Myocyte (in vitro differentiated cells): ENCODE measurements at regions not wholly inside any gene's neighbourhood (a gene's known extent, or its start where the extent isn't known, plus 50 kb on each side); places are given as distances from the start of the nearest gene placed in this dataset.
"Not testable (repeated sequence)": the region's sequence is repeated elsewhere in the genome, so short reads cannot be mapped to it uniquely, and the experiment has no call there.

Experiments
- DNase-seq: peaks from one replicate; pipeline ENCODE4 v3.0.0-alpha.2; 2012; ENCODE audit warnings: low read depth

GRCh38 chr7:27032839-27033238, 63.0 kb downstream of the HOXA1 start:
- DNase-seq: peak; percentile 61

- DNase-seq: peak; percentile 73
Measured at GRCh38 chr7:27031289-27032172, 64.3 kb downstream of the HOXA1 start.

DNA sequence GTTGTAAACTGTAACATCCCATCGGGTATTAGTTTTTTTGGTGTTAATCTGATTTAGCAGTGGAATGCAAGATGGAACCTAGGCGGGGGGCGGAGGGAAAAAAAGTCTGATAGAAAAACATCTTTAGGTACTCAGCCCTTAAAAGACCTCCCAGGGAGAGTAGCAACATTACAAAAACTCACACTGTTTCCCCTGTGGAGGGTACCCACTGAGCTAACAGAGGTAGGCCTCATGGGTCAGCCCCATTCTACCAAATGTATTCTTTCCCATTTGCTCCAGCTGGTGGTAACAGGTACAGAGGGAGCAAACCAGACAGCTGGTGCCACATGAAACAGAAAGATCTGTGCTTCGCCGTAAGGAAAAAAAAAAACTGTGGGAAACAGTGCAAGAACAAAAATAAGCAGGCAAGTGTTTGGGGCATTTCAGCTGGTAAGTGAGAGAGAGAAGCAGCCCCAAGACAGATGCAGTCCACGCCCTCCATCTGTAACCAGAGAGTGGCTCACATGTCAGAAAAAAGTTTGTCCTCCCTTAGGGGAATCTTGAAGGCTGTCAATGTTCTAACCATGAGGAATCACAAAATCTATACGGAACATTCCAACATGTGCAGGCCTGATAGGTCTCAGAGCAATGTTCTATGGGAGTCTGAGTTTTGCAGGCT, 65.3 kb downstream of the HOXA1 start:
- DNase-seq: peak; percentile 71

DNA sequence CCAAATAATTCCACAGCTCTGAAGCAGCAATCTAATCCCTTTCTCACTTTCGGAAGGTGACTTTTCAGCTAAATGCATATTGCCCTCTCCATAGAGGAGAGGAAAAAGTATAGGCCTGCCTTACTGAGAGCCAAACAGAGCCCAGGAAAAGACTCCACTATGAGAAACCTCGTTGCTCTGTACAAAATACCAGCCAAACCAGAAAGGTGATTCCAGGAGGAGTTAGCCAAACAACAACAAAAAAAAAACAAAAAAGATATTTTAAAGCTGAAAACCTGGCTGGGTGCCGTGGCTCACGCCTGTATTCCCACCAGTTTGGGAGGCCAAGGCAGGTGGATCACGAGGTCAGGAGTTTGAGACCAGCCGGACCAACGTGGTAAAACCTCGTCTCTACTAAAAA, 70.5 kb downstream of the HOXA1 start:
- DNase-seq: no peak

- no peak for DNase-seq
Measured at GRCh38 chr7:27010068-27010467, 85.7 kb downstream of the HOXA1 start.

GRCh38 chr7:27000496-27000895, 95.3 kb downstream of the HOXA1 start:
- no peak for DNase-seq

GRCh38 chr7:26998284-26998683, 97.5 kb downstream of the HOXA1 start:
- not testable (repeated sequence) for DNase-seq

GRCh38 chr7:26995666-26996065, 100.1 kb downstream of the HOXA1 start:
- no peak for DNase-seq

DNA sequence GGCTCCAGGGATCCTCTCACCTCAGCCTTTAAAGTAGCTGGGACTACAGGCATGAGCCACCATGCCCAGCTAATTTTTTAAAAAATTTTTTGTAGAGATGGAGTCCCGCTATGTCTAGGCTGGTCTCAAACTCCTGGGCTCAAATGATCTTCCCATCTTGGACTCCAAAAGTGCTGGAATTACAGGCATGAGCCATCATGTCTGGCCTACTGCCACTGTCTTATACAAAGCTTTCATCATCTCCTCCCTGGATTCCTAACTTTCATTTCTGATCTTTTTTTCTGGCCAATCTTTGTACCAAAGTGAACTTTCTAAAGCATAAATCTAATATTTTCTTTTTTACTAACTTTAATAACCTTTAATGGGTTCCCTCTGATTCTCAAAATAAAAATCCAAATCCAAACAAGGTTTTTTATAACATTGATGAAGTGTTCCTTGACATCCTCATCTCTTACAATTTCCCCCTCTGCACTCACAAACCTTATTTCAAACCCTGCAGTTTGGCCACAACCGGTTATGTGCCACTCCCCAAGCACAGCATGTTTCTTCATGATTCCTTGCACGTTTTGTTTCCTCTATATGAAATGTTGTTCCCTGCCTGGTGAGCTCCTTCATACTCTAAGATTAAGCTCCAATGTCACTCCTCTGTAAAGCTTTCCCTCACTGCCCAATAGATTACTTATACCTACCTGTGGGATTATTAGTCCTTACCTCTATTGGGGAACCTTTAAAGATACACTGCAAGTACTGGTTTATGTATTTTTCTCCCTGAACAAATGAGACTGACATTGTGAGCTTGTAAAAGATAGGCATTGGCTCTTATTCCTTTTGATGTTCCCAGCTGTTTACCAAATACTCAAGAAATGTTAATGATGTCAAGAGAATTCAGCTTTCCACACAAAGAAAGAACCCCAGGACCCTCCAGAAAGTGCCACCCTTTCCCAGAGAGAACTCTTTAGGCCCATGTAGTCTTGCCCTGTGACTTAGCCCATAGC, 101.7 kb downstream of the HOXA1 start:
- DNase-seq: peak; percentile 25

- DNase-seq: no peak
Measured at GRCh38 chr7:26992670-26993069, 103.1 kb downstream of the HOXA1 start.

- no peak for DNase-seq
Measured at GRCh38 chr7:26991796-26992195, 104.0 kb downstream of the HOXA1 start.

- DNase-seq: peak; percentile 57
Measured at GRCh38 chr7:26989897-26990670, 105.7 kb downstream of the HOXA1 start.

- DNase-seq: no peak
Measured at GRCh38 chr7:26988836-26989374, 106.9 kb downstream of the HOXA1 start.

DNA sequence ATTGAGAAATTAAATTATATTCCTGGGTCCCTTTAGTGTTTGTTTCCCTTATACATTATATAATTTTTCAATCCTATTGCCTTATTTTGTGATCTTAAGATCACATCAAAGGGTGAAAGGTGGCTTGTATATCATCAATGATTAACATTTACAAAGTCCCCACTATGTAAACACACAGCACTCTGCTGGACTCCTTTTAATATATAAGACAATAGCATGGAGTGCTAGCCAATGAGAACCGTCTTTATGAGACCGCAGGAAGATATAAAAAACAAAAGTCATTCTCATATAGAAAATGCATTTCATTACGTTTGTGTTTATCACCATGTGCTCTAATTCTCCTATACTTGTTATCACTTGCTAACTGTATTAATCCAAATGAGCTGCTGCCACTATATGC, 108.5 kb downstream of the HOXA1 start:
- DNase-seq: no peak

DNA sequence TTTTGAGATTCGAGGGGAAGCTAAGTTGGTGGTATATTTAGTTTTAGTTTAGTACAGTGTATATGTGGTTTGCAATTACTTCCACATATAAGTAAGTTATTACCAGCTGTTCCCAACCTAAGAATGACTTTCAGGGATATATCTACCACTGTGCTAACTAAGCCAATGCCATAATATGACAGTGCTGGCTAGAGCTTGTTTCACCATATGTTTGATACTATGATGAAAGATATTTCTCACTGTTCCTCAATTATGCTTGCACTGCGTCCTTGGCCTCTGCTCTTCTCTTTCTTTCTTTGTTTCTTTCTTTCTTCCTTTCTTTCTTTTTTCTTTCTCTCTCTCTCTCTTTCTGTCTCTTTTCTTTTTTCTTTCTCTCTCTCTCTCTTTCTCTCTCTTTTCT, 113.8 kb upstream of the SKAP2 start:
- no peak for DNase-seq

GRCh38 chr7:26976840-26977239, 112.5 kb upstream of the SKAP2 start:
- DNase-seq: no peak

DNA sequence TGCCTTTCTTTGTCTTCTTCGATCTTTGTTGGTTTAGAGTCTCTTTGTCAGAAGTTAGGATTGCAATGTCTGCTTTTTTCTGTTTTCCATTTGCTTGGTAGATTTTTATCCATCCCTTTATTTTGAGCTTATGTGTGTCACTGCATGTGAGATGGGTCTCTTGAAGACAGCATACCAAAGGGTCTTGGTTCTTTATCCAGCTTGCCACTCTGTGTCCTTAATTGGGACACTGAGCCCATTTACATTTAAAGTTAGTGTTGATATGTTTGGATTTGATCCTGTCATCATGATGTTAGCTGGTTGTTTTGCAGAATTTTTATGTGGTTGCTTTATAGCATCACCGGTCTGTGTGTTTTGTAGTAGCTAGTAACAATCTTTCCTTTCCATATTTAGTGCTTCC, 107.5 kb upstream of the SKAP2 start:
- not testable (repeated sequence) for DNase-seq

- no peak for DNase-seq
Measured at GRCh38 chr7:26965724-26966123, 101.3 kb upstream of the SKAP2 start.

GRCh38 chr7:26964156-26964808, 99.9 kb upstream of the SKAP2 start:
- no peak for DNase-seq

GRCh38 chr7:26959290-26959689, 94.9 kb upstream of the SKAP2 start:
- no peak for DNase-seq
